Cardiac fibroblast (primary cell): ENCODE measurements at regions not wholly inside any gene's neighbourhood (a gene's known extent, or its start where the extent isn't known, plus 50 kb on each side); places are given as distances from the start of the nearest gene placed in this dataset.

Source experiments
- DNase-seq, 2 donors: peaks; one replicate each; pipeline versions ENCODE4 v3.0.0 to v3.0.0-alpha.2; 2010; ENCODE audit warnings: low read depth in 2 of 2
- H3K4me3 ChIP-seq, 2 donors: replicated peaks in 1 of 2; 1 replicate in 1 of 2; 2 replicates in 1 of 2; pipeline ENCODE4 v1.5.1; 2011; ENCODE audit warnings: low read depth in 2 of 2, low read length in 2 of 2, mild to moderate bottlenecking in 2 of 2, moderate library complexity in 1 of 2
- CTCF ChIP-seq: IDR thresholded peaks from one replicate; pipeline ENCODE4 v1.5.1; 2011; ENCODE audit warnings: low read depth, mild to moderate bottlenecking, low read length, inconsistent platforms

- no peak for DNase-seq
- no peak overlapping the region for H3K4me3 ChIP-seq
- no peak for TF ChIP-seq CTCF
Measured at GRCh38 chr6:92770540-92770939, 648.8 kb downstream of the EPHA7 start.

- DNase-seq, result no peak
- no peak overlapping the region for H3K4me3 ChIP-seq
- no peak for TF ChIP-seq CTCF
Measured at GRCh38 chr6:92767101-92767500, 652.3 kb downstream of the EPHA7 start.

- TF ChIP-seq CTCF, result no peak
- DNase-seq, result no peak
- no peak overlapping the region for H3K4me3 ChIP-seq
Measured at GRCh38 chr6:92763680-92764079, 655.7 kb downstream of the EPHA7 start.

- TF ChIP-seq CTCF, result no peak
- no peak overlapping the region for H3K4me3 ChIP-seq
- no peak for DNase-seq
Measured at GRCh38 chr6:92763274-92763584, 656.1 kb downstream of the EPHA7 start.

GRCh38 chr6:92762443-92763273 lies 656.7 kb downstream of the EPHA7 start:
- peak in 1 of 2 donors; percentile 2 for DNase-seq
- no peak overlapping the region for H3K4me3 ChIP-seq
- TF ChIP-seq CTCF, result no peak

GRCh38 chr6:92759178-92759577 lies 660.2 kb downstream of the EPHA7 start:
- no peak for TF ChIP-seq CTCF
- DNase-seq, result no peak
- no peak overlapping the region for H3K4me3 ChIP-seq

- TF ChIP-seq CTCF, result no peak
- DNase-seq, result no peak
Measured at GRCh38 chr6:92757925-92758324, 661.4 kb downstream of the EPHA7 start.

More at GRCh38 chr6:92757925-92758324, 661.4 kb downstream of the EPHA7 start:
- H3K4me3 ChIP-seq, result no peak overlapping the region
